DMS153 (cell line): ENCODE measurements at regions not wholly inside any gene's neighbourhood (a gene's known extent, or its start where the extent isn't known, plus 50 kb on each side); places are given as distances from the start of the nearest gene placed in this dataset.

Experiments
- DNase-seq: peaks from one replicate; lab custom pipeline; 2025; lab: John Stamatoyannopoulos, UW

- DNase-seq, result no peak
These were observed 196.1 kb downstream of the MACC1 start for GRCh38 chr7:20021066-20021465.

- no peak for DNase-seq
These were observed 197.3 kb downstream of the MACC1 start for GRCh38 chr7:20019757-20020432.

GRCh38 chr7:20016669-20017068, 200.5 kb downstream of the MACC1 start:
- DNase-seq, result no peak

GRCh38 chr7:20013536-20013935, 203.6 kb downstream of the MACC1 start:
- DNase-seq, result no peak

GRCh38 chr7:20012100-20012499, 205.1 kb downstream of the MACC1 start:
- no peak for DNase-seq

- no peak for DNase-seq
These were observed 206.3 kb downstream of the MACC1 start for GRCh38 chr7:20010877-20011276.

GRCh38 chr7:20007510-20007909, 209.7 kb downstream of the MACC1 start:
- no peak for DNase-seq

GRCh38 chr7:20005081-20005480, 212.1 kb downstream of the MACC1 start:
- no peak for DNase-seq

- no peak for DNase-seq
These were observed 217.5 kb downstream of the MACC1 start for GRCh38 chr7:19999681-20000080.

GRCh38 chr7:19991936-19992335, 218.5 kb upstream of the TMEM196 start:
- DNase-seq, result no peak

- no peak for DNase-seq
These were observed 216.5 kb upstream of the TMEM196 start for GRCh38 chr7:19989906-19990305.

- DNase-seq, result no peak
These were observed 215.4 kb upstream of the TMEM196 start for GRCh38 chr7:19988860-19989259.

- DNase-seq, result no peak
These were observed 210.8 kb upstream of the TMEM196 start for GRCh38 chr7:19984231-19984632.

GRCh38 chr7:19982841-19983835, 209.7 kb upstream of the TMEM196 start:
- peak; percentile 28 for DNase-seq

- no peak for DNase-seq
These were observed 200.2 kb upstream of the TMEM196 start for GRCh38 chr7:19973581-19973980.

GRCh38 chr7:19972876-19973275, 199.5 kb upstream of the TMEM196 start:
- DNase-seq, result no peak

- no peak for DNase-seq
These were observed 198.5 kb upstream of the TMEM196 start for GRCh38 chr7:19971956-19972355.

GRCh38 chr7:19970514-19970913, 197.1 kb upstream of the TMEM196 start:
- no peak for DNase-seq

- DNase-seq, result no peak
These were observed 196.6 kb upstream of the TMEM196 start for GRCh38 chr7:19969859-19970493.

GRCh38 chr7:19964246-19964645, 190.8 kb upstream of the TMEM196 start:
- DNase-seq, result no peak

- DNase-seq, result no peak
These were observed 190.3 kb upstream of the TMEM196 start for GRCh38 chr7:19963695-19964094.

GRCh38 chr7:19958309-19958896, 185.0 kb upstream of the TMEM196 start:
- DNase-seq, result no peak
